Nephron progenitor cell (in vitro differentiated cells): ENCODE measurements at regions not wholly inside any gene's neighbourhood (a gene's known extent, or its start where the extent isn't known, plus 50 kb on each side); places are given as distances from the start of the nearest gene placed in this dataset.

Experiments
- DNase-seq: peaks from one replicate; pipeline ENCODE4 v3.0.0; 2021
- H3K27ac Mint-ChIP-seq: 2 replicates; pipeline ENCODE4 v1.8.0; 2021; ENCODE audit warnings: mild to moderate bottlenecking, moderate library complexity, mixed read lengths
- H3K27me3 Mint-ChIP-seq: 2 replicates; pipeline ENCODE4 v1.8.0; 2021; ENCODE audit warnings: mild to moderate bottlenecking, low read depth, mixed read lengths; ENCODE audit not compliant: poor library complexity
- H3K36me3 Mint-ChIP-seq: 2 replicates; pipeline ENCODE4 v1.8.0; 2021; ENCODE audit warnings: low read depth, mixed read lengths
- H3K4me1 Mint-ChIP-seq: 2 replicates; pipeline ENCODE4 v1.8.0; 2021; ENCODE audit warnings: mixed read lengths
- H3K4me3 Mint-ChIP-seq: 2 replicates; pipeline ENCODE4 v1.8.0; 2021; ENCODE audit warnings: mild to moderate bottlenecking, moderate library complexity, mixed read lengths
- H3K9me3 Mint-ChIP-seq: 2 replicates; pipeline ENCODE4 v1.8.0; 2021; ENCODE audit warnings: mild to moderate bottlenecking, moderate library complexity, mixed read lengths
- TF ChIP-seq, protein P1 (sequence below): fragments of 200-600 bp; sonication (generic); IDR thresholded peaks from 2 replicates; pipeline ENCODE4 v1.5.0; 2021; ENCODE audit warnings: antibody characterized with exemption

DNA sequence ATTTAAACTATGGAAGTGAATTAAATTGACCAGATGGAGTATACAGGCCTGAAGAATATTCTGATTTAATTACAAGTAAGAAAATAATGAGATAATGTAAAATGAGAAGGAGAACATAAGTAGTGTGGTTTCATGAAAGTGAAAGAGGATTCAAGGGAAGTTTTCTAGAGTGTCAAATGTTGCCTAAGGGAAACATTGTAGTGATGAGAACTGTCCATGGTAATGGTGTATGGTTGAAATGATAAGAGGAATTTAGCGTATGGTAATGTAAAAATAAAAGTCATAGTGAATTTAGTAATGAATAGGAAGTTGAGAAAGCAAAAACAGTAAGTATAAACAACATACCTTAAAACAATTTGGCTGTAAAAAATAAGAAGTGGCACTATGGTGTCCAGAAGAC is 1954.6 kb upstream of the FLRT2 start:
- H3K27ac Mint-ChIP-seq: no peak overlapping the region
- no peaks in the 10 kb centered on the region for H3K27me3 Mint-ChIP-seq
- H3K9me3 Mint-ChIP-seq: no peaks in the 10 kb centered on the region
- H3K4me3 Mint-ChIP-seq: no peak overlapping the region
- H3K36me3 Mint-ChIP-seq: no peaks in the 10 kb centered on the region
- H3K4me1 Mint-ChIP-seq: no peaks in the 10 kb centered on the region
- DNase-seq: no peak
- TF ChIP-seq, protein P1, sequence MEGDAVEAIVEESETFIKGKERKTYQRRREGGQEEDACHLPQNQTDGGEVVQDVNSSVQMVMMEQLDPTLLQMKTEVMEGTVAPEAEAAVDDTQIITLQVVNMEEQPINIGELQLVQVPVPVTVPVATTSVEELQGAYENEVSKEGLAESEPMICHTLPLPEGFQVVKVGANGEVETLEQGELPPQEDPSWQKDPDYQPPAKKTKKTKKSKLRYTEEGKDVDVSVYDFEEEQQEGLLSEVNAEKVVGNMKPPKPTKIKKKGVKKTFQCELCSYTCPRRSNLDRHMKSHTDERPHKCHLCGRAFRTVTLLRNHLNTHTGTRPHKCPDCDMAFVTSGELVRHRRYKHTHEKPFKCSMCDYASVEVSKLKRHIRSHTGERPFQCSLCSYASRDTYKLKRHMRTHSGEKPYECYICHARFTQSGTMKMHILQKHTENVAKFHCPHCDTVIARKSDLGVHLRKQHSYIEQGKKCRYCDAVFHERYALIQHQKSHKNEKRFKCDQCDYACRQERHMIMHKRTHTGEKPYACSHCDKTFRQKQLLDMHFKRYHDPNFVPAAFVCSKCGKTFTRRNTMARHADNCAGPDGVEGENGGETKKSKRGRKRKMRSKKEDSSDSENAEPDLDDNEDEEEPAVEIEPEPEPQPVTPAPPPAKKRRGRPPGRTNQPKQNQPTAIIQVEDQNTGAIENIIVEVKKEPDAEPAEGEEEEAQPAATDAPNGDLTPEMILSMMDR: no peak

DNA sequence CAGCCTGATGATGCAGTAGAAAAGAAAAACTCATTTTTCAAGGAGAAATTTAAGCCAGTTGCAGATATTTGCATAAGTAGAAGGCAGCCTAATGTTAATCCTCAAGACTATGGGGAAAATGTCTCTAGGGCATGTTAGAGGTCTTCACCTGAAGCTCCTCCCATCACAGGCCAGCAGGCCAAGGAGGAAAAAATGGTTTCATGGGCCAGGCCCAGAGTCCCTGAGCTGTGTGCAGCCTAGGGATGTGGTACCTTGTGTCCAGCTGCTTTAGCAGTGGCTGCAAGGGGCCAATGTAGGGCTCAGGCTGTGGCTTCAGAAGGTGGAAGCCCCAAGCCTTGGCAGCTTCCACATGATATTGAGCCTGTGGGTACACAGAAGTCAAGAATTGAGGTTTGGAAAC is 1946.7 kb upstream of the FLRT2 start:
- Mint-ChIP-seq H3K36me3 (no peaks in the 10 kb centered on the region), H3K4me3 (no peak overlapping the region), H3K4me1 (no peaks in the 10 kb centered on the region), H3K9me3 (peaks cover 11% of the 10 kb centered on the region), H3K27me3 (no peaks in the 10 kb centered on the region), H3K27ac (no peak overlapping the region)
- TF ChIP-seq, protein P1: no peak
- no peak for DNase-seq

DNA sequence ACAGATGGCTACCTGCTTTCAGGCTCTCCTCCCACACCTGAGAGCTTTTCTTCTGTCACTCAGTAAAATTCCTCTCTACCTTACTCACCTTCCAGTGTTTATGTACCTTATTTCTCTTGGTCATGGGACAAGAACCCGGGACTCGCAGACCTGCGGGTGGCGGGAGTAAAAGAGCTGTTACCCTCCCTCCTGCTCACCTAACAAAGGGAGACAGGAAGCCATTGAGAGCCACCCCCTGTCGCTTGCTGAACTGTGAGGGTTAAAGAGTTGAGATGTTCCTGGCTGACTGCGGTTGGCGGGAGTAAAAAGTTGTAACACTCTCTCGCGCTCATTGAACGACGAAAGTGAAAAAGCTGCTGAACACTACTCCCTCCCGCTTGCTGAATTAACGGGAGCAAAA is 1935.1 kb upstream of the FLRT2 start:
- no peaks in the 10 kb centered on the region for H3K4me1 Mint-ChIP-seq
- H3K4me3 Mint-ChIP-seq: no peak overlapping the region
- peaks cover 4% of the 10 kb centered on the region for H3K27me3 Mint-ChIP-seq
- peaks cover 3% of the 10 kb centered on the region for H3K9me3 Mint-ChIP-seq
- no peak for DNase-seq
- H3K27ac Mint-ChIP-seq: no peak overlapping the region
- no peaks in the 10 kb centered on the region for H3K36me3 Mint-ChIP-seq
- TF ChIP-seq, protein P1: no peak

DNA sequence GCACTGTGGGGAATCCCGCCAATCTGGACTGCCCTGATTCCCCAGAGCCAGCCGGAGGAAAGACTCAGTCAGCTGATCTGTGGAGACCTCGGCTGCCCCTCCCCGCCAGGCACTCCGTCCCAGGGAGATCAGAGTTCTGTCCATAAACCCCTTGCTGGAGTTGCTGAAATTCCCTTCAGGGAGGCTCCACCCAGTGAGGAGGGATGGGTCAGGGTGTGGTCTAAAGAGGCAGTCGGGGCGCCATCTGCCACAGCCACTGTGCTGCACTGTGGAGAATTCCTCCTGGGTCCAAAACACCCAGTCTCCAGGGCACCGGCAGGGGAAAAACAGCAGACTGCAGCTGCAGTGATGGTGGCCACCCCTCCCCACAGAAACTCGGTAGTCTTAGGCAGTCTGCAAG is 1922.3 kb upstream of the FLRT2 start:
- H3K27me3 Mint-ChIP-seq: no peaks in the 10 kb centered on the region
- no peaks in the 10 kb centered on the region for H3K9me3 Mint-ChIP-seq
- H3K4me3 Mint-ChIP-seq: no peak overlapping the region
- TF ChIP-seq, protein P1: no peak
- H3K36me3 Mint-ChIP-seq: no peaks in the 10 kb centered on the region
- no peak for DNase-seq
- H3K4me1 Mint-ChIP-seq: no peaks in the 10 kb centered on the region
- H3K27ac Mint-ChIP-seq: no peak overlapping the region

DNA sequence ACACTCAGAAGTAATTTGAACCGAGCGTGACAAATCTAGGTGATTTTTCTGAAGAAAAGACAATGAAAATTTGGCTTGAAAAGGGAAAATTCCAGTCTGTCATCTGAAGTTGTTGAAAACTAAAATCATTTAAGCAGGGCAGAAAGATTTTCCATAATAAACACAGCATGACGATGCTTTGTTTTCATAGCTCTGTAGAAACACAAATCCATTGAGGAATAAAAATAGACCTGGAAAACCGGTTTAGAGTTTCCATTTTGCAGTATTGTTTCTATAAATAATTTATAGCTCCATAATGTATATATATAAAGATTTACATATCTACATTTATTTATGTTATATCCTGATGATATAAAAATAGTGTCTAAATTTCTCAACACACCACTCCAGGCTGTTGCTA is 1918.5 kb upstream of the FLRT2 start:
- TF ChIP-seq, protein P1: no peak
- Mint-ChIP-seq H3K27ac (no peak overlapping the region), H3K36me3 (no peaks in the 10 kb centered on the region), H3K27me3 (no peaks in the 10 kb centered on the region), H3K4me3 (no peak overlapping the region), H3K9me3 (no peaks in the 10 kb centered on the region), H3K4me1 (no peaks in the 10 kb centered on the region)
- DNase-seq: no peak

DNA sequence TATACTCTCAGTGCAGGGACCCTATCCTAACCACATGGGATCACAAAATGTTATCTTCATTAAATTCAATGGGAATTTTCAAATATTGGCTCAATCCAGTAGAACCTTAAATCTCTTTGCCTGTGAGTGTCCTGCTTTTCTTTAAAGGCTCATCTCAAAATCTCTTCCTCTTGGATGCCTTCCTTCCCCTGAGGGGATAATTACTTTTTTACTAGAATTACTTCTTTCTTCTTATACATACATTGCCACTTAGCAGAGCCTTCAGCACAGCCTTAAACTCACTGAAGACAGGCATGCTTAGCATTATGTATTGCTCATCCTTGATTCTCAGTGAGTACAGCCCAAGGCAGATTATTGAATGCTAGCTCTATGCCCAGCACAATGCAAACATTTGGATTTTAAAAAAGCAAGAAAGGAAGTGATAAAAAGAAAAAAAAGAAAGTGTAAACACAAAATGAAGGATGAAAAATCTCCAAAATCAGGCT is 1918.0 kb upstream of the FLRT2 start:
- no peak overlapping the region for H3K4me3 Mint-ChIP-seq
- H3K9me3 Mint-ChIP-seq: no peaks in the 10 kb centered on the region
- TF ChIP-seq, protein P1: no peak
- H3K4me1 Mint-ChIP-seq: no peaks in the 10 kb centered on the region
- no peaks in the 10 kb centered on the region for H3K27me3 Mint-ChIP-seq
- no peaks in the 10 kb centered on the region for H3K36me3 Mint-ChIP-seq
- no peak overlapping the region for H3K27ac Mint-ChIP-seq
- DNase-seq: no peak
